HCT116 (cell line): ENCODE measurements at regions not wholly inside any gene's neighbourhood (a gene's known extent, or its start where the extent isn't known, plus 50 kb on each side); places are given as distances from the start of the nearest gene placed in this dataset.

Experiments
- ATAC-seq: fragments of 200-7000 bp; cut with Tn5 transposase; 2 replicates; pipeline ENCODE4 v1.9.1; 2020; ENCODE audit warnings: mild to moderate bottlenecking, moderate library complexity
- BruUV-seq: library from RNA; stranded (reverse); fragments of 400-500 nt; replicated peaks from 2 replicates; lab custom pipeline; 2021; lab: Mats Ljungman, UMichigan
- CTCF ChIA-PET: fragments of 300-600 bp; sonication (Branson Sonifier 250); formaldehyde crosslinking; loops from one replicate; lab custom pipeline; 2021; ENCODE audit warnings: antibody characterized with exemption; lab: Charles Lee
- POLR2A ChIA-PET: fragments of 300-600, 350-600 bp; sonication (Branson Sonifier 250); formaldehyde crosslinking; loops from one replicate; lab custom pipeline; 2021; ENCODE audit warnings: antibody characterized with exemption; lab: Charles Lee
- RAD21 ChIA-PET, 2 experiments: fragments of 300-600 bp; sonication (Branson Sonifier 250); formaldehyde crosslinking; loops; one replicate each; lab custom pipeline; 2023; ENCODE audit warnings: low total read pairs in 2 of 2; ENCODE audit not compliant: uncharacterized antibody in 2 of 2, unreplicated experiment in 2 of 2, low non-redundant PET in 1 of 2; lab: Charles Lee
- DNase-seq: peaks from one replicate; pipeline ENCODE4 v3.0.0-alpha.2; 2010; ENCODE audit warnings: low read depth, low spot score
- H2AFZ ChIP-seq: fragments of 200-600 bp; shearing (Covaris generic), sonication (generic); 2 replicates; pipeline ENCODE4 v1.6.1; 2017; ENCODE audit warnings: low read depth, mixed run types, mixed read lengths, antibody characterized with exemption, low read length; ENCODE audit not compliant: poor library complexity, severe bottlenecking
- H3K27ac ChIP-seq: 2 replicates; pipeline ENCODE4 v1.5.1; 2012; ENCODE audit warnings: low read depth, low read length
- H3K27me3 ChIP-seq: fragments of 200-600 bp; sonication (generic); 2 replicates; pipeline ENCODE4 v1.6.1; 2016; ENCODE audit warnings: mixed run types, low read length, mixed read lengths; ENCODE audit not compliant: insufficient read depth
- H3K36me3 ChIP-seq, 2 experiments: fragments of 200-500 bp in 1 of 2; fragments of 200-600 bp in 1 of 2; sonication (Bioruptor generic) in 1 of 2; sonication (generic) in 1 of 2; 2 replicates each; pipeline versions ENCODE4 v1.5.1 to v1.6.1; 2014 to 2016; ENCODE audit warnings: low read length in 2 of 2, inconsistent platforms in 1 of 2, mixed read lengths in 1 of 2, mixed run types in 1 of 2; ENCODE audit not compliant: insufficient read depth in 2 of 2, control insufficient read depth in 1 of 2
- H3K4me1 ChIP-seq, 2 experiments: fragments of 200-600 bp in 1 of 2; sonication (generic) in 1 of 2; 2 replicates each; pipeline versions ENCODE4 v1.5.1 to v1.6.1; 2012 to 2017; ENCODE audit warnings: low read length in 2 of 2, inconsistent platforms in 1 of 2, mild to moderate bottlenecking in 1 of 2, mixed read lengths in 1 of 2, mixed run types in 1 of 2, moderate library complexity in 1 of 2; ENCODE audit not compliant: insufficient read depth in 2 of 2, control insufficient read depth in 1 of 2
- H3K4me2 ChIP-seq: fragments of 200-600 bp; sonication (generic); 2 replicates; pipeline ENCODE4 v1.6.1; 2017; ENCODE audit warnings: mixed run types, low read length, mixed read lengths
- H3K4me3 ChIP-seq, 2 experiments: fragments of 200-600 bp in 1 of 2; sonication (generic) in 1 of 2; replicated peaks in 1 of 2; 2 replicates each; pipeline ENCODE4 v1.5.1; 2011 to 2016; ENCODE audit warnings: low read length in 2 of 2, control low read depth in 1 of 2, low read depth in 1 of 2, mild to moderate bottlenecking in 1 of 2, mixed read lengths in 1 of 2, mixed run types in 1 of 2
- H3K79me2 ChIP-seq: fragments of 200-600 bp; sonication (generic); 2 replicates; pipeline ENCODE4 v1.6.1; 2017; ENCODE audit warnings: mild to moderate bottlenecking, mixed run types, low read length, moderate library complexity, mixed read lengths; ENCODE audit not compliant: insufficient read depth
- H3K9ac ChIP-seq: fragments of 200-600 bp; sonication (generic); 2 replicates; pipeline ENCODE4 v1.6.1; 2016; ENCODE audit warnings: low read length, mixed read lengths
- H3K9me2 ChIP-seq: fragments of 200-600 bp; sonication (generic), shearing (Covaris generic); 2 replicates; pipeline ENCODE4 v1.6.1; 2017; ENCODE audit warnings: mixed run types, mild to moderate bottlenecking, moderate library complexity; ENCODE audit not compliant: insufficient read depth
- H3K9me3 ChIP-seq, 2 experiments: fragments of 200-500 bp in 1 of 2; fragments of 200-600 bp in 1 of 2; sonication (Bioruptor generic) in 1 of 2; sonication (generic) in 1 of 2; 2 replicates each; pipeline ENCODE4 v1.6.1; 2014 to 2017; ENCODE audit warnings: low read length in 2 of 2, mixed read lengths in 2 of 2, inconsistent platforms in 1 of 2, low read depth in 1 of 2, mild to moderate bottlenecking in 1 of 2, mixed run types in 1 of 2, moderate library complexity in 1 of 2; ENCODE audit not compliant: control insufficient read depth in 1 of 2, insufficient read depth in 1 of 2
- H4K20me1 ChIP-seq: fragments of 200-600 bp; sonication (generic), shearing (Covaris generic); 2 replicates; pipeline ENCODE4 v1.6.1; 2017; ENCODE audit warnings: mixed run types, mild to moderate bottlenecking, moderate library complexity; ENCODE audit not compliant: insufficient read depth
- ATF3 ChIP-seq: IDR thresholded peaks from 2 replicates; pipeline ENCODE4 v1.6.1; 2012
- CBX3 ChIP-seq: IDR thresholded peaks from 2 replicates; pipeline ENCODE4 v1.6.1; 2012; ENCODE audit warnings: low read depth
- CTCF ChIP-seq, 3 experiments: fragments of 200-600 bp in 1 of 3; sonication (generic) in 1 of 3; IDR thresholded peaks in 2 of 3; conservative IDR thresholded peaks in 1 of 3; 2 replicates each; pipeline ENCODE4 v1.5.1; 2012 to 2017; ENCODE audit warnings: low read depth in 2 of 3, low read length in 2 of 3, antibody characterized with exemption in 1 of 3, borderline replicate concordance in 1 of 3, control low read depth in 1 of 3, mild to moderate bottlenecking in 1 of 3, mixed read lengths in 1 of 3, mixed run types in 1 of 3, moderate library complexity in 1 of 3; ENCODE audit not compliant: insufficient read depth in 1 of 3
- ELF1 ChIP-seq: IDR thresholded peaks from 2 replicates; pipeline ENCODE4 v1.6.1; 2012; ENCODE audit warnings: low read depth, borderline replicate concordance
- EZH2 ChIP-seq: fragments of 200-600 bp; sonication (generic); IDR thresholded peaks from 2 replicates; pipeline ENCODE4 v1.6.1; 2017; ENCODE audit warnings: antibody characterized with exemption, mixed run types
- FOSL1 ChIP-seq: IDR thresholded peaks from 2 replicates; pipeline ENCODE4 v1.6.1; 2012; ENCODE audit warnings: low read depth
- MAX ChIP-seq: IDR thresholded peaks from 2 replicates; pipeline ENCODE4 v1.6.1; 2012
- POLR2A ChIP-seq: IDR thresholded peaks from 2 replicates; pipeline ENCODE4 v1.7.0; 2011; ENCODE audit warnings: borderline replicate concordance; ENCODE audit not compliant: insufficient read depth, insufficient read length; ENCODE audit errors: extremely low read depth
- REST ChIP-seq: IDR thresholded peaks from 2 replicates; pipeline ENCODE4 v1.6.1; 2012; ENCODE audit warnings: low read depth
- SIN3A ChIP-seq: IDR thresholded peaks from 2 replicates; pipeline ENCODE4 v1.6.1; 2012; ENCODE audit warnings: low read depth
- SRF ChIP-seq: IDR thresholded peaks from 2 replicates; pipeline ENCODE4 v1.6.1; 2012; ENCODE audit warnings: low read depth
- YY1 ChIP-seq: IDR thresholded peaks from 2 replicates; pipeline ENCODE4 v1.6.1; 2011; ENCODE audit warnings: low read length, low read depth, moderate library complexity, mild to moderate bottlenecking; ENCODE audit not compliant: insufficient replicate concordance; ENCODE audit errors: extremely low read depth
- ZNF274 ChIP-seq: fragments of 200-500 bp; sonication (Bioruptor generic); IDR thresholded peaks from 2 replicates; pipeline ENCODE4 v1.6.1; 2014; ENCODE audit warnings: mild to moderate bottlenecking, low read depth, low read length, inconsistent platforms
- intact Hi-C: fragments of 100-400 bp; cut with micrococcal nuclease; formaldehyde crosslinking; loops from 2 replicates; pipeline ENCODE4 v1.10.0; 2022

GRCh38 chr4:27149541-27150212 lies 289.0 kb downstream of the STIM2 start:
- no TSS peak for BruUV-seq
- intact Hi-C loops: no loop called here
- no peak overlapping the region for H3K27ac ChIP-seq
- H3K36me3 ChIP-seq: no peaks in the 10 kb centered on the region
- no peaks in the 10 kb centered on the region for H3K4me1 ChIP-seq
- DNase-seq (no peak), ATAC-seq (no peak)
- H3K4me3 ChIP-seq: no peak overlapping the region
- no peaks in the 10 kb centered on the region; the same call in 1 of the 2 replicates for H3K9me2 ChIP-seq
- no peak for TF ChIP-seq ZNF274
- TF ChIP-seq ATF3: no peak
- no peak for TF ChIP-seq YY1
- TF ChIP-seq SRF: no peak
- no peak for TF ChIP-seq EZH2
- TF ChIP-seq CTCF (IDR thresholded peaks at IDR 0.05 in 2 of 3, conservative IDR thresholded peaks at IDR 0.05 in 1 of 3; ENCODE audit: borderline replicate concordance in 1 of 3, insufficient read depth in 1 of 3, low read depth in 2 of 3, low read length in 2 of 3): no peak
- TF ChIP-seq CBX3: no peak
- no peak for TF ChIP-seq SIN3A
- no peak for TF ChIP-seq MAX
- TF ChIP-seq REST: no peak
- TF ChIP-seq FOSL1: no peak
- no peak for TF ChIP-seq ELF1
- TF ChIP-seq POLR2A: no peak
- CTCF ChIA-PET: no interaction called here
- RAD21 ChIA-PET: no interaction called here
- POLR2A ChIA-PET: no interaction called here
- no peaks in the 10 kb centered on the region for H3K79me2 ChIP-seq
- H3K9me3 ChIP-seq: no peaks in the 10 kb centered on the region
- no peak overlapping the region for H3K9ac ChIP-seq
- no peak overlapping the region for H2AFZ ChIP-seq
- no peaks in the 10 kb centered on the region for H4K20me1 ChIP-seq
- no peaks in the 10 kb centered on the region for H3K27me3 ChIP-seq
- no peak overlapping the region for H3K4me2 ChIP-seq
